Brain microvascular endothelial cell (primary cell): ENCODE measurements at regions not wholly inside any gene's neighbourhood (a gene's known extent, or its start where the extent isn't known, plus 50 kb on each side); places are given as distances from the start of the nearest gene placed in this dataset.

Source experiments
- DNase-seq: peaks from one replicate; pipeline ENCODE4 v3.0.0-alpha.2; 2020
- H3K27ac ChIP-seq: fragments of 250-450 bp; sonication (Bioruptor Pico); 2 replicates; pipeline ENCODE4 v1.5.1; 2020; ENCODE audit warnings: mild to moderate bottlenecking, moderate library complexity
- H3K27me3 ChIP-seq: fragments of 250-450 bp; sonication (Bioruptor Pico); replicated peaks from 2 replicates; pipeline ENCODE4 v1.5.1; 2020; ENCODE audit warnings: mild to moderate bottlenecking
- H3K36me3 ChIP-seq: fragments of 250-450 bp; sonication (Bioruptor Pico); replicated peaks from 2 replicates; pipeline ENCODE4 v1.5.1; 2020; ENCODE audit warnings: mild to moderate bottlenecking
- H3K4me3 ChIP-seq: 2 replicates; pipeline ENCODE4 v1.5.1; 2011; ENCODE audit warnings: low read depth, mild to moderate bottlenecking, control low read depth, low read length, moderate library complexity
- CTCF ChIP-seq: IDR thresholded peaks from 2 replicates; pipeline ENCODE4 v1.5.1; 2011; ENCODE audit warnings: low read depth, mild to moderate bottlenecking, moderate library complexity, low read length, control low read depth, inconsistent platforms; ENCODE audit errors: missing control alignments
- in situ Hi-C: cut with HindIII; loops from 2 replicates; pipeline ENCODE4 v1.10.0; 2017; ENCODE audit warnings: low sequenced_read_pairs, low pct_ligation_motif_present

GRCh38 chr18:34411952-34412351 lies 187.2 kb upstream of the NOL4 start:
- TF ChIP-seq CTCF, result no peak
- no peaks in the 10 kb centered on the region for H3K27me3 ChIP-seq
- H3K4me3 ChIP-seq, result no peak overlapping the region
- in situ Hi-C loops, result no loop called here
- no peak for DNase-seq
- H3K27ac ChIP-seq, result no peak overlapping the region
- H3K36me3 ChIP-seq, result no peaks in the 10 kb centered on the region

GRCh38 chr18:34431042-34431441 lies 206.3 kb upstream of the NOL4 start:
- in situ Hi-C loops, result no loop called here
- Histone ChIP-seq H3K27me3 (no peaks in the 10 kb centered on the region), H3K36me3 (no peaks in the 10 kb centered on the region), H3K27ac (no peak overlapping the region), H3K4me3 (no peak overlapping the region)
- DNase-seq, result no peak
- no peak for TF ChIP-seq CTCF

- in situ Hi-C loops, result no loop called here
- H3K27me3 ChIP-seq, result no peaks in the 10 kb centered on the region
Observed at GRCh38 chr18:34444622-34445021, 219.9 kb upstream of the NOL4 start.

GRCh38 chr18:34448662-34449061 lies 223.9 kb upstream of the NOL4 start:
- in situ Hi-C loops, result no loop called here
- no peak overlapping the region for H3K4me3 ChIP-seq
- no peak for TF ChIP-seq CTCF
- no peaks in the 10 kb centered on the region for H3K27me3 ChIP-seq
- no peak for DNase-seq
- no peaks in the 10 kb centered on the region for H3K36me3 ChIP-seq
- no peak overlapping the region for H3K27ac ChIP-seq

More at GRCh38 chr18:34444622-34445021, 219.9 kb upstream of the NOL4 start:
- Histone ChIP-seq H3K4me3 (no peak overlapping the region), H3K27ac (no peak overlapping the region), H3K36me3 (no peaks in the 10 kb centered on the region)
- TF ChIP-seq CTCF, result no peak
- no peak for DNase-seq

GRCh38 chr18:34457761-34458160 lies 233.0 kb upstream of the NOL4 start:
- no peaks in the 10 kb centered on the region for H3K36me3 ChIP-seq

More at GRCh38 chr18:34457761-34458160, 233.0 kb upstream of the NOL4 start:
- TF ChIP-seq CTCF, result no peak
- H3K27me3 ChIP-seq, result no peaks in the 10 kb centered on the region
- in situ Hi-C loops, result no loop called here
- DNase-seq, result no peak
- H3K27ac ChIP-seq, result no peak overlapping the region
- no peak overlapping the region for H3K4me3 ChIP-seq
